ENCODE measurements at regions not wholly inside any gene's neighbourhood (a gene's known extent, or its start where the extent isn't known, plus 50 kb on each side); places are given as distances from the start of the nearest gene placed in this dataset.
A peak's percentile ranks its signal among the peaks of the same experiment; 100 is the strongest.
"Not testable (repeated sequence)": the region's sequence is repeated elsewhere in the genome, so short reads cannot be mapped to it uniquely, and the experiment has no call there.

GRCh38 chr4:189117426-189117825 lies 823.2 kb upstream of the FRG1 start:
- no peak for ATAC-seq

- ATAC-seq: no peak
Observed at GRCh38 chr4:189121336-189121735, 819.3 kb upstream of the FRG1 start.

- no peak for ATAC-seq
Observed at GRCh38 chr4:189124149-189124758, 816.4 kb upstream of the FRG1 start.

- ATAC-seq: no peak
Observed at GRCh38 chr4:189124791-189125190, 815.9 kb upstream of the FRG1 start.

- ATAC-seq: no peak
Observed at GRCh38 chr4:189126040-189126439, 814.6 kb upstream of the FRG1 start.

- ATAC-seq: peak; percentile 52
Observed at GRCh38 chr4:189128341-189128740, 812.3 kb upstream of the FRG1 start.

GRCh38 chr4:189129044-189129694 lies 811.5 kb upstream of the FRG1 start:
- ATAC-seq: peak; percentile 73

- no peak for ATAC-seq
Observed at GRCh38 chr4:189131118-189131517, 809.6 kb upstream of the FRG1 start.

GRCh38 chr4:189136462-189136861 lies 804.2 kb upstream of the FRG1 start:
- ATAC-seq: no peak

GRCh38 chr4:189143263-189143952 lies 797.3 kb upstream of the FRG1 start:
- ATAC-seq: peak; percentile 94

GRCh38 chr4:189147005-189147929 lies 793.4 kb upstream of the FRG1 start:
- ATAC-seq: no peak

GRCh38 chr4:189155083-189155482 lies 785.6 kb upstream of the FRG1 start:
- ATAC-seq: not testable (repeated sequence)

- no peak for ATAC-seq
Observed at GRCh38 chr4:189162073-189162789, 778.4 kb upstream of the FRG1 start.

GRCh38 chr4:189162888-189163287 lies 777.8 kb upstream of the FRG1 start:
- no peak for ATAC-seq

GRCh38 chr4:189176002-189176401 lies 764.7 kb upstream of the FRG1 start:
- no peak for ATAC-seq

GRCh38 chr4:189177130-189177529 lies 763.5 kb upstream of the FRG1 start:
- no peak for ATAC-seq

GRCh38 chr4:189178125-189178746 lies 762.4 kb upstream of the FRG1 start:
- ATAC-seq: no peak

GRCh38 chr4:189185810-189186432 lies 754.8 kb upstream of the FRG1 start:
- no peak for ATAC-seq

GRCh38 chr4:189187531-189188052 lies 753.1 kb upstream of the FRG1 start:
- ATAC-seq: no peak

GRCh38 chr4:189198624-189199023 lies 742.0 kb upstream of the FRG1 start:
- ATAC-seq: no peak

GRCh38 chr4:189200353-189200752 lies 740.3 kb upstream of the FRG1 start:
- ATAC-seq: no peak

All from esophagus mucosa (tissue), 1 donor.